Hematopoietic multipotent progenitor cell treated with erythropoietin and hydrocortisone succinate and interleukin-3 and kit ligand, for 8 days (in vitro differentiated cells): ENCODE measurements at regions not wholly inside any gene's neighbourhood (a gene's known extent, or its start where the extent isn't known, plus 50 kb on each side); places are given as distances from the start of the nearest gene placed in this dataset.
A peak's percentile ranks its signal among the peaks of the same experiment; 100 is the strongest.
"Not testable (repeated sequence)": the region's sequence is repeated elsewhere in the genome, so short reads cannot be mapped to it uniquely, and the experiment has no call there.

Experiments used
- DNase-seq: peaks from one replicate; pipeline ENCODE4 v3.0.0-alpha.2; 2015

DNA sequence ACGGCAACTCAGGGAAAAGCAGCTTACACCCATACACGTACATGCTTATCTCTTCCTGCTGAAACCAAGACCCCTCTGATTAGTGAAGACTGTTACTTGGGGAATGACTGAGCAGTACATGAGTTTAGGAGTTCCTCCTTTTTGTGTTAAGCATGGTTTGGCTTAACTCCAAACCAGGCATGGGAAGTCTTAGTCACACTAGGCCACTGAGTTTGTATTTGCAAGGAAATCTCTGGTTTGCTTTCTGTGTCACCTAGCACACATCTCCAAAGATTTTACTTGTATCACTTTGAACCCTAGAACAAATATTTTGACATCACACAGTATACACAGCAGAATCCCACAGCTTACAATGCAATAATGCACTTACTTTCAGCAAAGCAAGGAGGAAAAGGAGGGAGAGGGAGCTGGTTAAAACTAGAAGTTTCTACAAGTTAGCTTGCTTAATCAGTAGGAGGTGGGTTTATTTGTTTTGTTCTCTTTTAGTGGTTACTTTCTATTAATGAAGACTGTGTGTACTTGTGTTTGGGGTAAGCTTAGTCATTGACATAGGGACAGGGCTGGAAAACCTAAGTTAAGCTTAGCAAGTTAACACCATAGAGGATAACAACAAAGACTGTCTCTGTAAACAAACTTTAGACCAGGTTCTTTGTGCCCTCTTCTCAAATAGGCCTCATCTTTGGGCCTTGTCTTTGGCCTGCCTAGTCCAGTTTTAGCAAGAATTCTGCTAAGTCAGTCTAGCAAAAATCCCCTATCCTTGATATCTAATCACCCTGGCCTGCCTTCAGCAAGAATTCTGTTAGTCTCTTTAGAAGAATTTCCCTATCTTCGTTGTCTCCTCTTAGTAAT is 219.4 kb downstream of the MREG start:
- peak; percentile 97 for DNase-seq

- DNase-seq: no peak
These were observed 221.8 kb downstream of the MREG start for GRCh38 chr2:215791481-215791937.

- DNase-seq: no peak
These were observed 222.6 kb downstream of the MREG start for GRCh38 chr2:215790523-215791421.

GRCh38 chr2:215787565-215788178 is 225.7 kb downstream of the MREG start:
- peak; percentile 59 for DNase-seq

GRCh38 chr2:215787025-215787424 is 226.3 kb downstream of the MREG start:
- no peak for DNase-seq

- no peak for DNase-seq
These were observed 229.0 kb downstream of the MREG start for GRCh38 chr2:215784371-215784783.

GRCh38 chr2:215783640-215784039 is 229.7 kb downstream of the MREG start:
- DNase-seq: not testable (repeated sequence)

DNA sequence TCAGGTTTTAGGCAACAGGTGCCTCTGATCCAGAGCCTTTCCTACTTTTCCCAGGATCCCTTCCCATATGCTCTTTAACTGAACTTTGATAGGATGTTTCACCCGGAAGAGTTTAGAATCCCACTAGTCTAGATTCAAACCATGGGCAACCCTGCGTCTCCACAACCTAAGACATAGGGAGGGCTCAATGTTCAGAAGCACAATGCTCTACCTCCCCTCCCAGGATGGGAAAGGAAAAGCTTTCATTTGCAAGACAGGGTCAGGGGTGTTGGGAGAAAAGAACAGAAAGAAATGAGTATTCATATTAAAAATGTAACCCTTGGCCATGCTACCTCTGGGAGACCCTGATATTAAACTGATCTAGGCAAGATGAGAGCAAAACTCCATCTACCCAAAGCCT is 230.4 kb downstream of the MREG start:
- no peak for DNase-seq

DNA sequence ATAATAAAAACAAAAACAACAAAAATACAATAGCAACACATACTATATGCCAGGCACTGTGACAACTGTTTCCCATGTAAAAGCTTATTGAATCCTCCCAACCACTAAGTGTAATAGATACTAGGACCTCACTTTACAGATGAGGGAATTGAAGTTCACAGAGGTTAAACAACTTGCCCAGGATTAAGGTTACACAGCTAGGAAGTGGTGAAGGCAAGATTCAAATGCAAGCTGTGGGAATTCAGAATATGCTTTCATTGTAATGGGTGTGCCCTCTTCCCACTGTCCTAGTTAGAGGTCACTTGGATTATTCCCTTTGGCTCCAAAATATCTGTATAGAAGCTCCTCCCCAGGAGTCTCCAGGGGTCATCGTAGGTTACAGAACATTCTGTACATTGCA is 231.1 kb downstream of the MREG start:
- no peak for DNase-seq

- DNase-seq: no peak
These were observed 232.3 kb downstream of the MREG start for GRCh38 chr2:215780907-215781685.

- no peak for DNase-seq
These were observed 233.0 kb downstream of the MREG start for GRCh38 chr2:215780313-215780712.

GRCh38 chr2:215779912-215780311 is 233.4 kb downstream of the MREG start:
- DNase-seq: no peak

GRCh38 chr2:215777465-215778044 is 235.8 kb downstream of the MREG start:
- no peak for DNase-seq

GRCh38 chr2:215775106-215775505 is 238.2 kb downstream of the MREG start:
- no peak for DNase-seq

DNA sequence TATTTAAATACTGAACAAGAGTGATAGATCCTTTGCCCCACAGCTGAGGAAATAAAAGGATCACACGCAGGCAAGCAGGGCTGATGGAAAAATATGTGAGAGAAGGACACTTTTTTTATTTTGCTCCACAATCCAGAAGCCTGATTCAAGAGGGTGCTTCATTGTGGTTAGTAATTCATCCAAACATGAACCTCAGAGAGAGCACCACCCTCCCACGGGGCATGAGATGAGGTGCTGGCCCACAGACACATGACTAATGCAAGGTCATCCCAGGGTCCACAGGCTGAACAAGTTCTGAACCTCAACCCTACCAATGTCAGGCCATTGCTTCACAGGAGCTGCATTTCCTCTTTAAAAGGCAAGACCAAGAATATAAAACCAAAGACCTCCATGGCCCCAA is 239.6 kb downstream of the MREG start:
- no peak for DNase-seq

- DNase-seq: no peak
These were observed 240.5 kb downstream of the MREG start for GRCh38 chr2:215772634-215773563.

DNA sequence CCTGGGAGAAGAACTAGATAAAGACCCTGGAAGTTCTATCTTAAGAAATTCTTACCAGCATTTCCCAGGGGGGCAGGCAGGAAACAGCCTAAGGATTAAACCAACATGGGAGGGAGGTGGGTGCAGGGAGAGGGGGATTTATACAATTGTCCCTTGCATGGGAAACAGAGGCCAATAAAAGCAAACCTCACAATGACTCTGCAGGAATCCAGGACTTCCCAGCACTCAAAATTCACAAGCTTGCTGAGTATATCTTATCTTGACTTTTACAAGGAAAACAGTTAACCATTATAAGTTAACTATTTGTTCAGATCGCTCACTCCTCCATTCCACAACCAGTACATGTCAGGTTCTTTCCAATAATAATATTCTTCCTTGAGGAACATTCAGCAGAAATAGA is 241.3 kb downstream of the MREG start:
- DNase-seq: no peak

GRCh38 chr2:215771241-215771640 is 242.1 kb downstream of the MREG start:
- DNase-seq: no peak

DNA sequence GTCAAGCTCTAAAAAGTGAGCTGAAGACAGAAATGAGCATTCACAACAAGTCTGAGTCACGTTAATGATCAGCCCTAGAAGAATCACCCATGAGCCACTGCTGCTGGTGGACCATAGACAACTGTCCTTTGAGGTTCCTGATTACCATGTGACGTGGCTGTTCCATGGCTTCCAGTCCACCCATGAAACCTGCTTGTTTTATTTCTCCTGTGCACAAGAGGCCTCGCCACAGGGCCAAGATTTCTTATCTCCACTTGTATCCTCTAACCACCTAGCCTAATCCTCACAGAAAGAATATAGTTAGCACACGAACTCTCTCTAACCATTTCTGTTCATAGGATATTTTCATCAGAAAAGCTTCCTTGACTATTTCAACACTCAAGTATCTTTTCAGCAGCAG is 242.7 kb downstream of the MREG start:
- DNase-seq: no peak

DNA sequence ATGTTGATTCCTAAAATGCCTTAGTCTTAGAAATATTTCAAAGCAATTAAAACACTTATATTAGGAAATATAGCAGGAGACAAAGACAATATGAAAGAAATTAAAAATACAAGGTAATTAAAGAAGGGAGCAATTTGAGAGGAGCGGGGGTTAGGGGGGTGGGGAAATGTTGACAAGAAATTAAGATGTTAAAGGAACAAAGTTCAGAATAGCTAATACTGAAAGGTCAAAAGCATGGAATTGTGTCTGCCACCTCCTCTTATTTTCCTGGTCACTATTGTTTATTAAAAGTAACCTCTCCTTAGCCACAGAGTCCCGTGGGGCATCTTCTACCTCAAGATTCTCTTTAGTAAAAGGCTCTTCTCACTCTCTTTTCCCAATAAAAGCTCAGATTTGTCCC is 244.1 kb downstream of the MREG start:
- DNase-seq: no peak

- DNase-seq: no peak
These were observed 245.7 kb downstream of the MREG start for GRCh38 chr2:215767625-215768024.
